Activated gamma-delta T cell (primary cell): ENCODE measurements at regions not wholly inside any gene's neighbourhood (a gene's known extent, or its start where the extent isn't known, plus 50 kb on each side); places are given as distances from the start of the nearest gene placed in this dataset.

ENCODE experiments used
- DNase-seq: peaks from one replicate; lab custom pipeline; 2025; lab: John Stamatoyannopoulos, UW

DNA sequence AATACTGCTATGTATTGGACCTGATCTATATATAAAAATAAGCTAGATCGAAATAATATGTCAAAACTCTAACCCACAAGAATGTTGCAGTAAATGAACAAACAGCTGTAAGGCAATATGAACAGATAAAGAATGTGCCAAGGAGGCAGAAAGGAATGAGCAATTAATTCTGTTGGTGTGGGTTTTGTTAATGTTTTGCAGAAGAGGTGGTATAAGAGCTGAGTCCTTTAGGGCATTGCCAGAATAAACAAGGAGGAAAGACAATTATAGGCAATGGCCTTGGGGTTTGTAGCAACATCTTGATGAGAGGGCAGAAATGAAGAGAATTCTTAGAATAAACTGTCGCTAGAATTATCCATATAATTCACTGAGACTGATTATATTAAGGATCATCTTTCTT is 240.9 kb upstream of the GULP1 start:
- no peak for DNase-seq

GRCh38 chr2:188051706-188052105 is 240.0 kb upstream of the GULP1 start:
- DNase-seq, result no peak

DNA sequence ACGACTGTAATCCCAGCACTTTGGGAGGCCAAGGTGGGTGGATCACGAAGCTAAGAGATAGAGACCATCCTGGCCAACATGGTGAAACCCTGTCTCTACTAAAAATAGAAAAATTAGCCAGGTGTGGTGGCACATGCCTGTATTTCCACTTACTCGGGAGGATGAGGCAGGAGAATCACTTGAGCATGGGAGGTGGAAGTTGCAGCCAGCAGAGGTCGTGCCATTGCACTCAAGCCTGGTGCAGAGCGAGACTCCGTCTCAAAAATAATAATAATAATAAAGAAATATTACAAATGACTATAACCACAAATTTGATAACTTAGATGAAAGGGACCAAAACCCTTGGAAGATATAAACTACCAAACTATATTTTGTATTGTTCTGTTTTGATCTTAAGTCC is 226.3 kb upstream of the GULP1 start:
- no peak for DNase-seq

DNA sequence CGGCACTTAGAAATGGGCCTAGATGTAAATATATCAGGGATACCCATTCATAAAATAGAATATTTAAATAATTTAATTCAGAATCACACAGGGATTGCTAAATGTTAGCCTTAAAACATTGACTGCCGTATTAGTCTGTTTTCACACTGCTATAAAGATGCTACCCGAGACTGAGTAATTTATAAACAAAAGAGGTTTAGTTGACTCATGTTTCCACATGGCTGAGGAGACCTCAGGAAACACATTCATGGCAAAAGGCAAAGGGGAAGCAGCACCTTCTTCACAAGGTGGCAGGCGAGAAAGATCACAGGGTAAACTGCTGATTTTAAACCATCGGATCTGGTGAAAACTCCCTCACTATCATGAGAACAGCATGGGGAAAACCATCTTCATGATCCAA is 223.6 kb upstream of the GULP1 start:
- no peak for DNase-seq

- DNase-seq, result no peak
Observed at GRCh38 chr2:188076149-188077056, 215.3 kb upstream of the GULP1 start.

DNA sequence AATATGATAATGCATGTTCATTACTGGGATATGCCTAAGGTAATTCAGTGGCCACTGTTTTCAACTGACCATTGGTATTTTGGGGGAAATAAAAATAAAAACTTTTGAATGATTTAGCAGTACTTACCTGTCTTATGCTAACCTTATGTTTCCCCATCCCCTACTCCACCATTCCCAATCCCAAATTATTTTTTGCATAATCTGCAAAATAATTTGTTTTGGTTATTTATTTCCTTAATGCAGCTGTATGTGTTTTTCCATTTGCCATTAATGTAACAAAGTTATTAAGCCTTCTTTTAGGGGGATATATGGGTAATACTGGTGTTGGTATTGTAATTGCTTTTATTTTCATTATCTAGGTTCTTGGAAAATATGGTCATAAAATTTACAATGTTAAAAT is 213.9 kb upstream of the GULP1 start:
- no peak for DNase-seq

DNA sequence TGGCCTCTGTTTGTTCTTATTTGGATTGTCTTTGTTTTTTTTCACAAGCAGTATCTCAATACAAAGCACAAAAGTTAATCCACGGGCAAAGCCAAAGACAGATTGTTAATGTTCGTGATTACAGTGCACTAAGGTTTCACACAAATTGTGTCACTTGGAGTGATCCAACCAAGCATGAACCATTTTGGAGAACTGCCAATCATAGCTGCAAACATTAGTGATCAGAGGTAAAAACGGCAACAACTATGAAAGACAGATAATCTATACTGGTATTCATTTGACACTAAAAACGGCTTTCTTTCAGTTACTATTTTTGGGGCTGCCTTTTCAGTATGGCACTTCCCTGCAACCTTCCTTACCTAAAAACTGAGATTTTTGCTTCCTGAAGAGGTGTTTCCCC is 213.1 kb upstream of the GULP1 start:
- no peak for DNase-seq

- no peak for DNase-seq
Observed at GRCh38 chr2:188079196-188079595, 212.5 kb upstream of the GULP1 start.

GRCh38 chr2:188085421-188085820 is 206.3 kb upstream of the GULP1 start:
- no peak for DNase-seq

DNA sequence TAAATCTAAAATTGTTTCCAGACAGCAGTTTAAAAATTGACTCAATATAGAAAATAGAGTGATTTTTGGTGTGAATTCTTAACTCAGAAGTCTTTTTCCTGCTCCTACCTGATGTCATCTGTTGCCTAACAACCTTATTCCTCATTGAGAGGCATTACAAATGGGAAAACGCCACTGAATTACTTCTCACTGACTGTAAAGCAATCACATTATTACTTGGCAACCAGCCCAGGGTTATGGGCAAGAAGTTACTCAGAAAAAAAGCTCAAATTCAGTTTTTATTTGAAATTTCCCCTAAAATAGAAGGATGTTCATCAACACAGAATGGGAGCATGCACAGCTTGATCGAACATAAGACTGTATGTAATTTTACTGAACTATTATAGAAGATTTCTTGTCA is 201.8 kb upstream of the GULP1 start:
- DNase-seq, result no peak

DNA sequence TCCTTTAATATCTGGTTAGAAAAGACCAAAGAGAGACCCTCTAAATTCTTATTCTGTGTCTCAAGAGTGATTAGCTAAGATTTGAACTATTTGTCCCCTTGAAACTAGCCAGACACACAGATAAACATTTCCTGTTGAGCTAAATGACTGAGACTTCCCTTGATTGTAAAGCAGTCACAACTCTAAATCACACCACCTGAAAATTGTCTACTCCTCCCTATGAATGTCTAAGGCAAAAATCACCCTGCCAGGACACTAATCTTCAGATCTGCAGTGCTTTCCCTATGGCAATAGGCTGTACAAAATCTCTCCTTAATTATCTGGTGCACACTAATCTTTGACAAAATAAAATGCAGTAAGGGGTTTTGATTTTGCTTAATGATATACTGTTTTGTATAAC is 200.5 kb upstream of the GULP1 start:
- DNase-seq, result no peak

- no peak for DNase-seq
Observed at GRCh38 chr2:188092734-188093133, 198.9 kb upstream of the GULP1 start.

DNA sequence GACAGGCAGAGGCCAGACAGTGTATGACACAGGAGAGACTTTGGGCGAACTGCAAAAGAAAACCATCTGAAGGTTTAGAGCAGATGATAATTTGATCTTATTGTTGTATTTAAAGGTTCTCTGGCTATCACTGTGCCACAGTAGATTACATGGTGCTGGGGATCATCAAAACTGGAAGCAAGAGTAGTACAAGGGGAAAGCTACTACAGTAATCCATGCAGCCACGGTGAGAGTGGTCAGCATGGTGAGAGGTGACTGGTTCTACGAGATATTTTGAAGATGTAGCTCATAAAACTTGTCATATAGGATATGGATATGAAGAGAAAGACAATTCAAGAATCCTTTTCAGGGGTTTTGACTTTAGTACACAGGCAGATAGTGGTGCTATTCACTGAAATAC is 194.8 kb upstream of the GULP1 start:
- DNase-seq, result no peak

- no peak for DNase-seq
Observed at GRCh38 chr2:188102881-188103280, 188.8 kb upstream of the GULP1 start.

DNA sequence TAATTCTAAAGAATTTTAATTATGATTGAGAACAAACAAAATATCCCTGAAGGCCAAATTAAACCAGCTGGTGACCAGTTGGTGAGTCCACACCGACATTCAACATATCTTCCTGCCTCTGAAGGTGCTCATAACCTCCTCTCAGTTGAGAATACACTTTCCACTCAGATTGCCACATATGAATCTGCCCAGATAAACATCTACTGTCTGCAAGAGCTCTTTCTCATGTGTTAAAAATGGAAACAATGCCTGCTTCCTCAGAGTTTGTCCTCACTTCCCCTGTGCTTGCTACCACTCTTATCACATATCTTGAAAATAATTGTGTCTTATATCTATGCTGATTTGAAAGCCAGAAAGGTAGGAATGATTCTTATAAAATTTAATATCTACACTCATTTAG is 177.7 kb upstream of the GULP1 start:
- no peak for DNase-seq

GRCh38 chr2:188117706-188118105 is 174.0 kb upstream of the GULP1 start:
- DNase-seq, result no peak

GRCh38 chr2:188118431-188118830 is 173.2 kb upstream of the GULP1 start:
- no peak for DNase-seq

DNA sequence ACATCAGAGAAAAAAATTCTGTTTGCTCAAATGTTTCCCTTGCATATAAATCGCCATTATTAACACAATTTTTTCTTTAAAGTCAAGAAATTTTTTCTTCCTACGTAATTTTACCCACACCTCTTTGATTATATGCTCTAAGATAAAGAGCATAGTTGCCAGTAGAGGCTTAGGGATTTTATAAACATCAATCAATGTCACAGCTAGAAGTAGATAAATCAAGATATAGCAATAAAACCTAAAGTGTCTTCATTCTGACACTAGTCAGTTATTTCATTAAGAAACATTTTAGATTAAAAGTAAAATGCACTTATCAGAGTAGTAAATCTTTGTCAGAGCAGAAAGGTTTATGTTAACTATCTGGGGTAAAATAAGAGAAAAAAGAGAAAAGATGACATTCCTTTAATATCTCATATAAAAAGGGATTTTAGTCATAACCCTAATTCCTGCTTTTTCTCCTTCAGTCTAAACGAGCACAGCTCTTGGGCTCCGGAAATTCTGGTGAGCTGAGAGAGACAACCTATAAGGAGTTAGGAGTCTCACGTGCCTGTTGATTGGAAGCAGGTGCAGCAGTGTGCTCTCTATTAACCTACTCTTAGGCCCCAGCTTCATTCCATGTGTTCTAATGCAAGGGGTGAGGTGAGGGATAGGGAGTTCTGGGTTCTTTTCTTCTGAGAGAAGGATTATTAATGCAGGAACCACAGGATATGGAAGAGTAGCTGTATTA is 172.4 kb upstream of the GULP1 start:
- no peak for DNase-seq

- no peak for DNase-seq
Observed at GRCh38 chr2:188122985-188123384, 168.7 kb upstream of the GULP1 start.

- DNase-seq, result no peak
Observed at GRCh38 chr2:188129677-188130076, 162.0 kb upstream of the GULP1 start.

DNA sequence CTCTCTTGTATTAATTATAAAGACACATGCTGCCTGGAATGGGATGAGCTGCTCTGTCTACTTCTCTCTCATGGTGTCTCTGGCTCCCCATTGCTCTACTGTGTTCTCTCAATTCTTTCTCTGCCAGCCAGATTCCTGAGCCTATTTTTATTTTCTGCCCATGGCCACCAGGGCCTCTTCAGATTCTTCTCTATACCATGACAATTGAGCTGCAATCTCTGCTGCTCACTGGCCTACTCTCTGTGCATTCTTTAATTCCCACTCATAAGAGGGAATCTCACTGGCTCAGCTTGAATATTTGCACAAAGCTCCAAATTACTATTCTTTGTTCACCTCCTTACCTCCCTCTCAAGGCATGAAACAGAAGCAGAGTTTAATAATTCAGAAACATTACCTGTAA is 161.4 kb upstream of the GULP1 start:
- no peak for DNase-seq

DNA sequence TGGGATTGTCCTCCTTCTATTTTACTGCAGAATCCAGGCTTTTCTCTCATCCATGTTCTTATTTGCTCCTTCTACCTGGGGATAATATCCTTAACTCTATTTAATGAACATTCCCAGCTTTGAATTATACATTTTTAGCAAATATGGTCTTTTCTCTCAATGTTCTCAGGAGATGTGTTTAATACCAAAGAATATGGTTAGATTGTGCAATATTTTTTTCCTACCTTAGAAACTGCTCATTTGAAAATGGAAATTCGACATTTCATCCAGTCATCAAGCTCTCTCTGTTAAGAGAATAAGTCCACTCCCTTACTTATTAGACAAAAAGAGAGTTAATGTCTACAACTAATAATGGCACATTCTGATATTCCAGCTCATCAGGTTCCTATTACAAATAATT is 160.4 kb upstream of the GULP1 start:
- no peak for DNase-seq

GRCh38 chr2:188132385-188132784 is 159.3 kb upstream of the GULP1 start:
- DNase-seq, result no peak
